Putamen (tissue), 1 donor: ENCODE measurements at regions not wholly inside any gene's neighbourhood (a gene's known extent, or its start where the extent isn't known, plus 50 kb on each side); places are given as distances from the start of the nearest gene placed in this dataset.

Experiments
- DNase-seq: peaks from one replicate; pipeline ENCODE4 v3.0.0-alpha.2; 2016; ENCODE audit warnings: low spot score

GRCh38 chr18:33517950-33518349 is 60.1 kb upstream of the ASXL3 start:
- DNase-seq, result no peak

- DNase-seq, result no peak
Measured at GRCh38 chr18:33513027-33513426, 65.0 kb upstream of the ASXL3 start.

GRCh38 chr18:33507019-33507418 is 66.5 kb upstream of the CCDC178 start:
- no peak for DNase-seq

DNA sequence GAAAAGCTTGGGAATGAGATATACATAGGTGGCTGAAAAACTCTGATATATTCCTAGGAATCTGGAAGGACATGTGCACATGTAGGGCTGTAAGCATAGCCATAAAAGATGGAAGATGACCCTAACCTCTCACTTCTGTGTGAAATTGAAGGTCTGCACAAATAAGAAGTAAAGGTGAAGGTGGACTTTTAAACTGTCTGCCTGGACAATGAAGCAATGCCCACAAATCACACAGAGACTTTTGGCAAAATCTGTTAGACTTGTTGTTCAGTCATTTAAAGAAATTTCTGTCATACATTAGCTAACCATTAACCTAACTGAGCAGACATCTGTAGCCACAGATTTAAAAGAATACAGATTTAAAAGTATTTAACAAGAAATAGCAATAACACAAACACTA is 65.3 kb upstream of the CCDC178 start:
- no peak for DNase-seq

- no peak for DNase-seq
Measured at GRCh38 chr18:33505297-33505696, 64.8 kb upstream of the CCDC178 start.

- peak; percentile 25 for DNase-seq
Measured at GRCh38 chr18:33495278-33495677, 54.8 kb upstream of the CCDC178 start.
